ENCODE measurements at regions not wholly inside any gene's neighbourhood (a gene's known extent, or its start where the extent isn't known, plus 50 kb on each side); places are given as distances from the start of the nearest gene placed in this dataset.

- Mint-ChIP-seq H3K4me1 (ENCODE audit: low read depth) (no peaks in the 10 kb centered on the region), H3K27me3 (no peaks in the 10 kb centered on the region), H3K27ac (no peak overlapping the region), H3K36me3 (ENCODE audit: low read depth) (no peaks in the 10 kb centered on the region), H3K9me3 (no peaks in the 10 kb centered on the region), H3K4me3 (no peak overlapping the region)
- Histone ChIP-seq H3K4me1 (ENCODE audit: insufficient read depth, low read length) (no peaks in the 10 kb centered on the region), H3K27me3 (ENCODE audit: control insufficient read depth in 1 of 2, insufficient read depth in 2 of 2, low read length in 2 of 2) (no peaks in the 10 kb centered on the region), H3K36me3 (ENCODE audit: insufficient read depth, low read length) (no peaks in the 10 kb centered on the region), H3K9me3 (ENCODE audit: control insufficient read depth in 1 of 2, insufficient read depth in 1 of 2, low read length in 2 of 2) (peaks cover 0 to 5% of the 10 kb centered on the region in 2 experiments), H3K4me3 (ENCODE audit: low read length) (no peak overlapping the region), H3K27ac (ENCODE audit: low read depth in 1 of 2, low read length in 2 of 2) (no peak overlapping the region)
- intact Hi-C loops (cut with DNase I, micrococcal nuclease), result no loop called here
- POLR2A ChIA-PET, result no interaction called here
- no peak for TF ChIP-seq CTCF (IDR thresholded peaks at IDR 0.05)
- CTCF ChIA-PET, result interaction anchor here (0.6 kb wide), 1 partner anchor 423 kb away, joined by 3 read pairs; no protein-coding TSS in a partner anchor
- ATAC-seq (ENCODE audit: poor library complexity) (no peak), DNase-seq (no peak)
Observed at GRCh38 chr2:16278421-16279200, 338.3 kb downstream of the MYCN start.

GRCh38 chr2:16277117-16277516, 336.8 kb downstream of the MYCN start:
- intact Hi-C loops (cut with DNase I, micrococcal nuclease), result no loop called here
- Mint-ChIP-seq H3K27me3 (no peaks in the 10 kb centered on the region), H3K9me3 (no peaks in the 10 kb centered on the region), H3K27ac (no peak overlapping the region), H3K4me3 (no peak overlapping the region), H3K36me3 (ENCODE audit: low read depth) (no peaks in the 10 kb centered on the region), H3K4me1 (ENCODE audit: low read depth) (no peaks in the 10 kb centered on the region)
- TF ChIP-seq CTCF (IDR thresholded peaks at IDR 0.05), result no peak
- Histone ChIP-seq H3K4me3 (ENCODE audit: low read length) (no peak overlapping the region), H3K36me3 (ENCODE audit: insufficient read depth, low read length) (no peaks in the 10 kb centered on the region), H3K27ac (ENCODE audit: low read depth in 1 of 2, low read length in 2 of 2) (no peak overlapping the region), H3K27me3 (ENCODE audit: control insufficient read depth in 1 of 2, insufficient read depth in 2 of 2, low read length in 2 of 2) (no peaks in the 10 kb centered on the region), H3K9me3 (ENCODE audit: control insufficient read depth in 1 of 2, insufficient read depth in 1 of 2, low read length in 2 of 2) (peaks cover 0 to 3% of the 10 kb centered on the region in 2 experiments), H3K4me1 (ENCODE audit: insufficient read depth, low read length) (no peaks in the 10 kb centered on the region)
- ATAC-seq (ENCODE audit: poor library complexity) (no peak), DNase-seq (no peak)
- POLR2A ChIA-PET, result no interaction called here
- CTCF ChIA-PET, result no interaction called here

- DNase-seq (no peak), ATAC-seq (ENCODE audit: poor library complexity) (no peak)
- no peaks in the 10 kb centered on the region for H3K36me3 Mint-ChIP-seq (ENCODE audit: low read depth)
- intact Hi-C loops (cut with DNase I, micrococcal nuclease), result no loop called here
- no peak for TF ChIP-seq CTCF (IDR thresholded peaks at IDR 0.05)
- no peaks in the 10 kb centered on the region for H3K9me3 ChIP-seq (ENCODE audit: control insufficient read depth in 1 of 2, insufficient read depth in 1 of 2, low read length in 2 of 2)
- no peak overlapping the region for H3K4me3 Mint-ChIP-seq
- no peak overlapping the region for H3K27ac ChIP-seq (ENCODE audit: low read depth in 1 of 2, low read length in 2 of 2)
- H3K27ac Mint-ChIP-seq, result no peak overlapping the region
- no peak overlapping the region for H3K4me3 ChIP-seq (ENCODE audit: low read length)
- no peaks in the 10 kb centered on the region for H3K36me3 ChIP-seq (ENCODE audit: insufficient read depth, low read length)
- no peaks in the 10 kb centered on the region for H3K4me1 Mint-ChIP-seq (ENCODE audit: low read depth)
- H3K27me3 ChIP-seq (ENCODE audit: control insufficient read depth in 1 of 2, insufficient read depth in 2 of 2, low read length in 2 of 2), result no peaks in the 10 kb centered on the region
- ChIA-PET POLR2A (no interaction called here), CTCF (no interaction called here)
- no peaks in the 10 kb centered on the region for H3K9me3 Mint-ChIP-seq
- H3K4me1 ChIP-seq (ENCODE audit: insufficient read depth, low read length), result no peaks in the 10 kb centered on the region
- H3K27me3 Mint-ChIP-seq, result no peaks in the 10 kb centered on the region
Observed at GRCh38 chr2:16275661-16276060, 335.3 kb downstream of the MYCN start.
